Testis (tissue), 2 donors: ENCODE measurements at regions not wholly inside any gene's neighbourhood (a gene's known extent, or its start where the extent isn't known, plus 50 kb on each side); places are given as distances from the start of the nearest gene placed in this dataset.

Source experiments
- DNase-seq: peaks from one replicate; pipeline ENCODE4 v3.0.0-alpha.2; 2019
- H3K27ac ChIP-seq, 2 donors: fragments of 200-600 bp; sonication (generic); one replicate each; pipeline ENCODE4 v1.5.1; 2019
- H3K27me3 ChIP-seq: fragments of 200-600 bp; sonication (generic); one replicate; pipeline ENCODE4 v1.5.1; 2019
- H3K36me3 ChIP-seq: fragments of 200-600 bp; sonication (generic); one replicate; pipeline ENCODE4 v1.5.1; 2017; ENCODE audit warnings: low read depth; ENCODE audit errors: missing control alignments
- H3K4me1 ChIP-seq: fragments of 200-600 bp; sonication (generic); one replicate; pipeline ENCODE4 v1.5.1; 2019
- H3K4me3 ChIP-seq, 2 donors: fragments of 200-600 bp; sonication (generic); one replicate each; pipeline ENCODE4 v1.5.1; 2017 to 2019
- H3K9me3 ChIP-seq: fragments of 200-600 bp; sonication (generic); one replicate; pipeline ENCODE4 v1.5.1; 2017
- POLR2A ChIP-seq: fragments of 450-650 bp; IDR thresholded peaks from one replicate; pipeline ENCODE4 v1.6.1; 2017; ENCODE audit warnings: antibody characterized with exemption, mild to moderate bottlenecking, moderate library complexity
- WGBS, 2 donors: methylation state at CpG; one replicate each; pipeline ENCODE4 v1.1.5; 2018; 5-methylcytosine and 5-hydroxymethylcytosine counted together
- intact Hi-C: fragments of 100-400 bp; cut with DNase I; formaldehyde crosslinking; loops from one replicate; pipeline ENCODE4 v1.15.1; 2023; ENCODE audit warnings: low total_unique reads
- TF ChIP-seq, protein P1 (sequence below), 3 experiments: fragments of 450-650 bp in 2 of 3; fragments of 200-600 bp in 1 of 3; sonication (generic) in 1 of 3; IDR thresholded peaks; one replicate each; pipeline ENCODE4 v1.5.1; 2016 to 2019; ENCODE audit warnings: antibody characterized with exemption in 3 of 3, mild to moderate bottlenecking in 2 of 3, moderate library complexity in 1 of 3

DNA sequence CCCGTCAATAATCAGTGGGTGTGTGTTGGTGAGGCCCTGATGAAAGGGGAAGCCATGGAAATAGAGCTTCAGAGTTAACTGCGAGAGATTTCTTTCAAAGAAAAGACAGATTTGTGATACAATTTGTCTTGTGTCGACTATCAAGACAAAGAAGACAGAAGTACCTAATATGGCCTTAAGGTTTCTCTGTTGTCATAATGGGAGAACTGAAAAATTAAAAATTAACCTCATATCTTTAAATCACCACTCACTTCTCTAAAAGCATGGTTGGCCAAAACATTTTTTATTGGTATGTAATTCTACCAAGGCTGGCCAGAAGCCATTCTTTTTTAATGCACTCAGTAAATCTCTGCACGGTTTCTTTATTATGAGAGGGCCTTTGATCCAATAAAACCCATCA is 282.9 kb upstream of the WWC1 start:
- no peaks in the 10 kb centered on the region for H3K9me3 ChIP-seq
- no peak overlapping the region for H3K4me3 ChIP-seq
- H3K27me3 ChIP-seq: no peaks in the 10 kb centered on the region
- TF ChIP-seq, protein P1, sequence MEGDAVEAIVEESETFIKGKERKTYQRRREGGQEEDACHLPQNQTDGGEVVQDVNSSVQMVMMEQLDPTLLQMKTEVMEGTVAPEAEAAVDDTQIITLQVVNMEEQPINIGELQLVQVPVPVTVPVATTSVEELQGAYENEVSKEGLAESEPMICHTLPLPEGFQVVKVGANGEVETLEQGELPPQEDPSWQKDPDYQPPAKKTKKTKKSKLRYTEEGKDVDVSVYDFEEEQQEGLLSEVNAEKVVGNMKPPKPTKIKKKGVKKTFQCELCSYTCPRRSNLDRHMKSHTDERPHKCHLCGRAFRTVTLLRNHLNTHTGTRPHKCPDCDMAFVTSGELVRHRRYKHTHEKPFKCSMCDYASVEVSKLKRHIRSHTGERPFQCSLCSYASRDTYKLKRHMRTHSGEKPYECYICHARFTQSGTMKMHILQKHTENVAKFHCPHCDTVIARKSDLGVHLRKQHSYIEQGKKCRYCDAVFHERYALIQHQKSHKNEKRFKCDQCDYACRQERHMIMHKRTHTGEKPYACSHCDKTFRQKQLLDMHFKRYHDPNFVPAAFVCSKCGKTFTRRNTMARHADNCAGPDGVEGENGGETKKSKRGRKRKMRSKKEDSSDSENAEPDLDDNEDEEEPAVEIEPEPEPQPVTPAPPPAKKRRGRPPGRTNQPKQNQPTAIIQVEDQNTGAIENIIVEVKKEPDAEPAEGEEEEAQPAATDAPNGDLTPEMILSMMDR (IDR thresholded peaks at IDR 0.05): no peak
- TF ChIP-seq POLR2A: no peak
- DNase-seq: no peak
- no peaks in the 10 kb centered on the region for H3K4me1 ChIP-seq
- intact Hi-C loops: no loop called here
- 85 to 86% methylated on average over 4 of the region's 4 CpGs for WGBS, 2 donors
- no peaks in the 10 kb centered on the region for H3K36me3 ChIP-seq
- H3K27ac ChIP-seq: no peak overlapping the region

DNA sequence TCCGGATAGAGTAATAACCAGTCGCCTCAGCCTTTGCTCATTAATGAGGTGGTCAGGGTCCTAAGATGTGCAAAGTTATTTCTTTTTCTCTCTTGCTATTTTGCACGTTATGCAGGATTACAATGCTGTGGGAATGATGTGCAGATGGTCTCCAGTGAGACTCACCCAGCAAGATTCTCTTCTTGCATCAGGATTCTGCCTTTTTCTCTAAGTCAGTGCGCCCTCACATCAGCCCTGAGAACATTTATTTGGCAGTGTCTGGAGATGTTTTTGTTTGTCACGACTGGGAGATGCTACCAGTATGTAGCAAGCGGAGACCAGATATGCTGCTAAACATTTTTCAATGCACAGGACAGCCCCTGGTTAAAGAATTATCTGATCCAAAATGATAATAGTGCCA is 280.3 kb upstream of the WWC1 start:
- no peaks in the 10 kb centered on the region for H3K27me3 ChIP-seq
- no peak for TF ChIP-seq POLR2A
- TF ChIP-seq, protein P1 (IDR thresholded peaks at IDR 0.05): no peak
- no peaks in the 10 kb centered on the region for H3K36me3 ChIP-seq
- 54 to 61% methylated on average over 6 of the region's 6 CpGs for WGBS, 2 donors
- H3K4me1 ChIP-seq: no peaks in the 10 kb centered on the region
- intact Hi-C loops: no loop called here
- H3K4me3 ChIP-seq: no peak overlapping the region
- H3K9me3 ChIP-seq: no peaks in the 10 kb centered on the region
- DNase-seq: no peak
- no peak overlapping the region for H3K27ac ChIP-seq

DNA sequence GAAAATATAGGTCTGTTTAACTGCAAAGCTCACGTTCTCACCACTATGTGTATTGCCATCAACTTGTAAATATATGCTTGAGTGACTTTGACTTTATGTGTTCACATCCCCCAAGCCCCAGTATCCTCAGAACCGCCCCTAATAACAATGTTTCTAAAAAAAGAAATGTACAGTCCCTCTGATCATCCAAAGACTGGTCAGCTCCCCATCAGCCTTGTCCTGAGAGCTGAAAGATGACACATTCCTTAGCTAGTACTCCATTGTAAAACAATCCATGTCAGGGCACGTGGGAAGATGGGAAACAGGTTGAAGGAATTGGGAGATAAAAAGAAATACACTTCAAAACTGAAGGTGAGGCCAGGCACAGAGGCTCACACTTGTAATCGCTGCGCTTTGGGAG is 279.4 kb upstream of the WWC1 start:
- WGBS, 2 donors: 85 to 91% methylated on average over 5 of the region's 5 CpGs
- intact Hi-C loops: no loop called here

DNA sequence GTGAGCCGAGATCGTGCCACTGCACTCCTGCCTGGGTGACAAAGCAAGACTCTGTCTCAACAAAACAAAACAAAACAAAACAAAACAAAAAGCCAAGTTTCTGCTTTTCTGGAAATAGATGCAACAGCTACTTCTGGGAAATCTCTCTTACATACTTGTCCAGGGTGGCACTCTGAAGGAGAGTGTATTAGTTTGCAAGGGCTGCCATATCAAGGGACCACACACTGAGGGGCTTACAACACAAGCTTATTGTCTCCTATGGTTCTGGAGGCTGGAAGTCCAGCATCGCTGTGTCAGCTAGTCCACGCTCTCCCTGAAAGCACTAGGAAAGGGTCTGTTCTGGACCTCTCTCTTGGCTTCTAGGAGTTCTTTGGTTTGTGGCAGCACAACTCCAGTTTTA is 277.9 kb upstream of the WWC1 start:
- H3K36me3 ChIP-seq: no peaks in the 10 kb centered on the region
- no peak overlapping the region for H3K27ac ChIP-seq
- no peaks in the 10 kb centered on the region for H3K4me1 ChIP-seq
- no peak for DNase-seq
- no peaks in the 10 kb centered on the region for H3K9me3 ChIP-seq
- TF ChIP-seq, protein P1 (IDR thresholded peaks at IDR 0.05): no peak
- no peak for TF ChIP-seq POLR2A
- H3K4me3 ChIP-seq: no peak overlapping the region
- intact Hi-C loops: no loop called here
- H3K27me3 ChIP-seq: no peaks in the 10 kb centered on the region
- WGBS, 2 donors: 83 to 90% methylated on average over 4 of the region's 4 CpGs

More for the DNA sequence above, 279.4 kb upstream of the WWC1 start:
- Histone ChIP-seq H3K27me3 (no peaks in the 10 kb centered on the region), H3K4me3 (no peak overlapping the region), H3K9me3 (no peaks in the 10 kb centered on the region), H3K4me1 (no peaks in the 10 kb centered on the region), H3K36me3 (no peaks in the 10 kb centered on the region), H3K27ac (no peak overlapping the region)
- DNase-seq: no peak
- TF ChIP-seq, protein P1 (IDR thresholded peaks at IDR 0.05): no peak
- no peak for TF ChIP-seq POLR2A

DNA sequence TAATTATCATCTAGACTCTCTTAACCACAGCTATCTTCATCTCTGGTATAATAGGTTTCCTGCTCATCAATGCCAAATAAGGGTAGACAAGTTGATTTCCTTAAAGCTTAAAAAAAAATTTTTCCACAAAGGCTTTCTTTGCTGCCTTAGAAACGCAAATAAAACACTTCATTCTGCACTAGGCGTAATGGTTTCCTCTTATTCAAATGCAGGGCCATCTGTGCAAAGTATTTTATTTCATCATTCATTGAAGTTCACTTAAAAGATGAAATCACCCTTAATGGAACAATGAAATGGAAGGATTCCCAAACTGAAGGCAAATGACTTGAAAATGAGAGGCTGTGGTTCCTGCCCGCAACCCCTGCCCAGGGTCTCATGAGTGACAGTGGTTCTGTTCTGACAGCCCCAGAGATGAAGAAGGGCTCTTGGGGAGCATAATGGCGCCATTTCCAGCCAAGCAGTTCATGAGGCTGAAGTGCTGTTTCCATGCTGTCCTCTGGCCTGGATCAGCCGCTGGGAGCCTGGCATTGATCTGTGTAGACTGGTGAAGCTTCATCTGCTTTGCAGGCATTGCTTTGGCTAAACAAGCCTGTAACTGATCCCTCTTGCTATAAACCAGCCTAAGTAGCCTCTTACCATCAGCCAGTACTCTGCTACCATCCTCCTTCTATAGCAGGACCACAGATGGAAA is 276.9 kb upstream of the WWC1 start:
- Histone ChIP-seq H3K36me3 (no peaks in the 10 kb centered on the region), H3K27ac (no peak overlapping the region), H3K9me3 (no peaks in the 10 kb centered on the region), H3K4me1 (no peaks in the 10 kb centered on the region), H3K4me3 (no peak overlapping the region), H3K27me3 (no peaks in the 10 kb centered on the region)
- WGBS, 2 donors: 92 to 95% methylated on average over 5 of the region's 5 CpGs
- TF ChIP-seq POLR2A: no peak
- TF ChIP-seq, protein P1 (IDR thresholded peaks at IDR 0.05): no peak
- DNase-seq: no peak
- intact Hi-C loops: no loop called here
